ENCODE measurements at regions not wholly inside any gene's neighbourhood (a gene's known extent, or its start where the extent isn't known, plus 50 kb on each side); places are given as distances from the start of the nearest gene placed in this dataset.
"Not testable (repeated sequence)": the region's sequence is repeated elsewhere in the genome, so short reads cannot be mapped to it uniquely, and the experiment has no call there.

DNA sequence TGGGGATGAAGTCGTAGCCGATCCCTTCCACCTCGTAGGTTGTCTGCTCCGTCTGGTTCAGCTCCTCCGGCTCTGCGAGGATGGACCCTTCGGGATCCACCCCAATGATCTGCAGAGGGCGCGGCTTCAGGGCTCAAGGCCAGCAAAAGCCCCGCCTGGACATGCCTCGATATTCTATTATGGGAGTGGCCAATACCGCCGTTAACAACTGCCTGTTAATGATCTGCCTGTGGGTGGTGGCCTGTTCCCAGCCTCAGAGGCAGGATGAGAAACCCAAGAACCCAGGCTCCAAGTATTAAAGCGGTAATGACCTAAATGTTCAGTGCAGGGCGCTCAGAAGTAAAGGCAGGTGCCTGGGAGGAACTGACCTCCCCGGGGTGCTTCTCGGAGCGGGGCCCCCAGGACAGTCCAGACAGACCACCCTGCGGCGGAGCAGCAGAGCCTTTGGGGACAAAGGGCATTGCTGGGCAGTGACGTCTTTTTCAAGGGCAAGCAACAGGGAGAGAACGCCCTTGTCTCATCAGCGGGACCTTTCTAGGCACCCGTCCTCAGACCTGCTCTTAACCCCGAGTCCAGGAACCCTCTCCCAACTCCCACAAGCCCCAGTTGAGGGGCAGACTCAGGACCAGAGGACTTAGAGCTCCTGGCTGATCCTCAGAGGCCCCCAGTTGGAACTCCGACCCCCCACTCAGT is 4066.6 kb upstream of the TPTE start:
- POLR2A ChIA-PET (ENCODE audit: low non-redundant PET); intact Hi-C loops (cut with micrococcal nuclease; ENCODE audit: unreplicated experiment): not testable (repeated sequence)

DNA sequence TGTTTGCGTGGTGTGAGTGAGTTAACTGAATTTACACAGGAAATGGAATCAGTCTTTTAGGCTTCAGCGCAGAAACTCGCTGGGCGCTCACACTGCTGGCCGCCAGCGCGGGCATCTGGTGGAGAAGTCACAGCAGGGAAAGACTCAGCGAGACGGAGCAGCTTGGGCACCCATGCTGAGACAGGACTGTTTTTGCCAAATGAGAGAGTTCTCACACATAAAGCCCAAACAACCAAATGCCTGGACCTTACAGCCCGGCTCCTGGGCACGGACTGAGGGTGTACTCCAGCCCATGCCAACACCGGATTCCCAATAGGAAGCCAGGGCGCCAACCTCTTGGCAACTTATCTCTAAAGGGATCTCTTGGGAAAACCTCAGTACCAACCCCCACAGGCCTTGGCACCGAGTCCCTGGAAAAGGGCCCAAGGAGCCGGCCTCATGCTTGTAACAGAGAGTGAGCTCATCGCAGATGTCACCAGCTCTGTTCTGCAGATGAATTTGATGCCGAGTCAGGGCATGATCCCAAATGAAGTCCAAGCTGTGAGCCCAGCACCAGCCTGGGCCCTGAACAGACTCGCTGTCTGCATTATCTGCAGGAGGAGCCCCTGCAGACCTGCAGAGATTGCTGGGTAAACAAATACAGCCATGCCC is 4065.2 kb upstream of the TPTE start:
- H3K27ac ChIP-seq (ENCODE audit: low read depth, low read length, poor library complexity, severe bottlenecking); CTCF ChIA-PET; H3K36me3 ChIP-seq (ENCODE audit: insufficient read depth, low read length, poor library complexity, severe bottlenecking); DNase-seq (ENCODE audit: low spot score); POLR2A ChIA-PET (ENCODE audit: low non-redundant PET); intact Hi-C loops (cut with micrococcal nuclease; ENCODE audit: unreplicated experiment); H3K27me3 ChIP-seq (replicated peaks; ENCODE audit: insufficient read depth, low read depth, low read length, poor library complexity); H3K4me3 ChIP-seq (ENCODE audit: low read depth, low read length, poor library complexity, severe bottlenecking); H3K9me3 ChIP-seq (ENCODE audit: low read depth, low read length, poor library complexity, severe bottlenecking); H3K4me1 ChIP-seq (ENCODE audit: insufficient read depth, low read length, poor library complexity, severe bottlenecking); BruUV-seq (replicated peaks): not testable (repeated sequence)

More for the DNA sequence above, 4066.6 kb upstream of the TPTE start:
- CTCF ChIA-PET; H3K4me3 ChIP-seq (ENCODE audit: low read depth, low read length, poor library complexity, severe bottlenecking); H3K36me3 ChIP-seq (ENCODE audit: insufficient read depth, low read length, poor library complexity, severe bottlenecking); BruUV-seq (replicated peaks); DNase-seq (ENCODE audit: low spot score); H3K27ac ChIP-seq (ENCODE audit: low read depth, low read length, poor library complexity, severe bottlenecking); H3K9me3 ChIP-seq (ENCODE audit: low read depth, low read length, poor library complexity, severe bottlenecking); H3K4me1 ChIP-seq (ENCODE audit: insufficient read depth, low read length, poor library complexity, severe bottlenecking); H3K27me3 ChIP-seq (replicated peaks; ENCODE audit: insufficient read depth, low read depth, low read length, poor library complexity): not testable (repeated sequence)

DNA sequence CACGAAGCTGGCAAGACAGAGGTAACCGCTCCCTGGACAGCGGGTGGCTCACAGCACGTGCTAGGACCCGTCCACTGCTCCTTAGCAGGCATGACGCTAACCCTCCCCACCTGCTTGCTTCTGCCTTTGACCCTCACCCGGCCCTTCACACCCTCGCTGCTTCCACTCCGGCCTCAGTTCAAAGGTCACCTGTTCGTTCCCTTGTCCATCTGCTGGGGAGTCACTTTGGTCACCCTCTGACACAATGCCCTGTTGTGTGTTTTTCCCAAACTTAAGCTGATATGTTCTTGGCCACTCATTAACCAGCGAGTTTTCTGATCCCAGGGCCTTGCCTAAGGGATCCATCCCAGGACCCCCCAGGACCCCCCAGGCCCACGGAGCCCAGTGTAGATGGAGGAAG is 4061.6 kb upstream of the TPTE start:
- H3K4me1 ChIP-seq (ENCODE audit: insufficient read depth, low read length, poor library complexity, severe bottlenecking); POLR2A ChIA-PET (ENCODE audit: low non-redundant PET); BruUV-seq (replicated peaks); H3K36me3 ChIP-seq (ENCODE audit: insufficient read depth, low read length, poor library complexity, severe bottlenecking); H3K4me3 ChIP-seq (ENCODE audit: low read depth, low read length, poor library complexity, severe bottlenecking); H3K9me3 ChIP-seq (ENCODE audit: low read depth, low read length, poor library complexity, severe bottlenecking); H3K27ac ChIP-seq (ENCODE audit: low read depth, low read length, poor library complexity, severe bottlenecking); CTCF ChIA-PET; H3K27me3 ChIP-seq (replicated peaks; ENCODE audit: insufficient read depth, low read depth, low read length, poor library complexity); intact Hi-C loops (cut with micrococcal nuclease; ENCODE audit: unreplicated experiment); DNase-seq (ENCODE audit: low spot score): not testable (repeated sequence)

DNA sequence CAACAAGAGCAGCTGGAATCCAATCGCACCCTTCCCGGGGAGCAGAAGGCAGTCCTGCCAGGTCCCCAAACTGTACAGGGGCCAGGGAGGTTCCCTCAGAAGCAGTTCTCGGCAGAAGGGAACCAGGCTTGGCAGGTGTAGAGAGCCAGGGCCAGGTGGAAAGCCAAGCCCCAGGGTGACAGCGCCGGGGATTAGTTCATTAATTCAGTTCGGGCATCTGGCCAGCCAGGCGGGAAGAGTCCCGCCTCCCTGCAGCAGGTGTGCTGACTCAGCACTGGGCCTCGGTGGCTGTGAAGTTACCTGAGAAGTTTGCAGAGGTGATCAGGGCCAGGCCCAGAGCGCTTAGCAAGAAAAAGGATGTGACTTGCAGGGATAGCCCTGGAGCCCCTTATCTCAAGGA is 4060.0 kb upstream of the TPTE start:
- H3K4me1 ChIP-seq (ENCODE audit: insufficient read depth, low read length, poor library complexity, severe bottlenecking); CTCF ChIA-PET; POLR2A ChIA-PET (ENCODE audit: low non-redundant PET); H3K36me3 ChIP-seq (ENCODE audit: insufficient read depth, low read length, poor library complexity, severe bottlenecking); H3K4me3 ChIP-seq (ENCODE audit: low read depth, low read length, poor library complexity, severe bottlenecking); H3K9me3 ChIP-seq (ENCODE audit: low read depth, low read length, poor library complexity, severe bottlenecking); BruUV-seq (replicated peaks); H3K27ac ChIP-seq (ENCODE audit: low read depth, low read length, poor library complexity, severe bottlenecking); DNase-seq (ENCODE audit: low spot score); intact Hi-C loops (cut with micrococcal nuclease; ENCODE audit: unreplicated experiment); H3K27me3 ChIP-seq (replicated peaks; ENCODE audit: insufficient read depth, low read depth, low read length, poor library complexity): not testable (repeated sequence)

DNA sequence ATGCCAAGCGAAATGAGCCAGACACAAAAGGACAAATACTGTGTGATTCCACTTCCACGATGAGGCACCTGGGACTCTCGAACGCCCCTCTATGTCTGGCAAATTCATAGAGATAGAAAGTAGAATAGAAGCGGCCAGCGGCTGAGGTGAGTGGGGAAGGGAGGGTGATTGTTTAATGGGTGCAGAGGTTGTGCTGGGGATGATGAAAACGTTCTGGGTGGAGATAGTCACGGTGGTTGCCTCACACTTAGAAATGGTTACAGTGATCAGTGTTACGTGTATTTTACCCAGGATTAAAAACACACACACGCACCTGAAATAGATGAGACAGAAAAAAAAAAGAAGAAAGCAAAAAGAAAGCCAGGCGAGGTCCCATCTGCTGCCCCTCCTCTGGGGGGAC is 4057.0 kb upstream of the TPTE start:
- H3K9me3 ChIP-seq (ENCODE audit: low read depth, low read length, poor library complexity, severe bottlenecking); CTCF ChIA-PET; H3K4me3 ChIP-seq (ENCODE audit: low read depth, low read length, poor library complexity, severe bottlenecking); POLR2A ChIA-PET (ENCODE audit: low non-redundant PET); H3K36me3 ChIP-seq (ENCODE audit: insufficient read depth, low read length, poor library complexity, severe bottlenecking); H3K27ac ChIP-seq (ENCODE audit: low read depth, low read length, poor library complexity, severe bottlenecking); DNase-seq (ENCODE audit: low spot score); H3K4me1 ChIP-seq (ENCODE audit: insufficient read depth, low read length, poor library complexity, severe bottlenecking); intact Hi-C loops (cut with micrococcal nuclease; ENCODE audit: unreplicated experiment); H3K27me3 ChIP-seq (replicated peaks; ENCODE audit: insufficient read depth, low read depth, low read length, poor library complexity); BruUV-seq (replicated peaks): not testable (repeated sequence)

DNA sequence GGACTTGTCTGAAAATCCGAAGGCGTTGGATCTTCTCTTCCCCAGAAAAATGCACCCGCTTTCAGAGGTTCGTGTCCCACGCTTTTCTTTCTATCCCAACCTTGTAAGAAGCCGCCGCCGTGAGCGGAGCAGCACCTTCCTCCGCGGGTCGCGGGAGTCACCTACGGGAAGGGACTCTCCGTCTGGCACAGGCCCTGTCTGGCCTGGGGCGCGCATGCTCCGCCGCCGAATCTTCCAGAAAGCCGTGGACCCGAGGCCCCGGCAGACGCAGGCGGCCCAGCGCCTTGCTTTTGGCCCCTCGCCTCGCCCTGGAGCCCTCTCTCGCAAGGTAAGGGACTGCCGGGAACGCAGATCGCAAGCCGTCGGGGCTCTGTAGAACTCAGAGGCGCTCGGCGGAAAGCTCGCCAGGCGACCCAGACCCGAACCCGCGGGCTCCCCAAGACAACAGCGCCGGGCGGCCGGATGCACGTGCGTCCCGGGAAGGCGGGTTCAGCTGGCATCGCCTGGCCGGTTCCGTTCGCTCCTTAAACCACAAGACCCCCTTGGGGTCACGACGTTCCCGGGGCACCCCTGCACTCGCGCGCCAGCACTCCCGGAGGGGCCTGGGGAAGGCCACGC is 4055.2 kb upstream of the TPTE start:
- H3K4me1 ChIP-seq (ENCODE audit: insufficient read depth, low read length, poor library complexity, severe bottlenecking); BruUV-seq (replicated peaks); H3K36me3 ChIP-seq (ENCODE audit: insufficient read depth, low read length, poor library complexity, severe bottlenecking); H3K27ac ChIP-seq (ENCODE audit: low read depth, low read length, poor library complexity, severe bottlenecking); H3K4me3 ChIP-seq (ENCODE audit: low read depth, low read length, poor library complexity, severe bottlenecking); H3K27me3 ChIP-seq (replicated peaks; ENCODE audit: insufficient read depth, low read depth, low read length, poor library complexity); H3K9me3 ChIP-seq (ENCODE audit: low read depth, low read length, poor library complexity, severe bottlenecking); POLR2A ChIA-PET (ENCODE audit: low non-redundant PET); intact Hi-C loops (cut with micrococcal nuclease; ENCODE audit: unreplicated experiment); DNase-seq (ENCODE audit: low spot score); CTCF ChIA-PET: not testable (repeated sequence)

DNA sequence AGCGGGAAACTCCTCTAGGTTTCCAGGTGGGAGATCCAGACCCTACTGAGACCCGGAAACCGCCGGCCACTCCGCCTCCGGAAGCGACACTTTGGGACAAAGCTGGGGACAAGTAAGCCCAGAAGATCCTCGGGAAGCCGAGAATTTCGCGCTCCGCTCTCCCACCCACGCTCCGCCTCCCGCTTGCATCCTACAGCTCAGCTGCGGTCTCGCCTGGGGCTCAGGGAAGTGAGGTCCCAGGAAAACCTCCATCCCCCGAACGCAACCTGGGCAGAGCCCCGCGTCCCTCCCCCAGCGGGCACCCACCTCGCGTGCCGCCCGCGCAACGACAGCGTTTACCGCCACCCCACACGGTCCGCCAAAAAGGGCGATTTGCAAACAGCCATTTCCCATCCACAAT is 4054.7 kb upstream of the TPTE start:
- H3K4me1 ChIP-seq (ENCODE audit: insufficient read depth, low read length, poor library complexity, severe bottlenecking); H3K27ac ChIP-seq (ENCODE audit: low read depth, low read length, poor library complexity, severe bottlenecking); intact Hi-C loops (cut with micrococcal nuclease; ENCODE audit: unreplicated experiment); BruUV-seq (replicated peaks); POLR2A ChIA-PET (ENCODE audit: low non-redundant PET); H3K9me3 ChIP-seq (ENCODE audit: low read depth, low read length, poor library complexity, severe bottlenecking); CTCF ChIA-PET; DNase-seq (ENCODE audit: low spot score); H3K4me3 ChIP-seq (ENCODE audit: low read depth, low read length, poor library complexity, severe bottlenecking); H3K36me3 ChIP-seq (ENCODE audit: insufficient read depth, low read length, poor library complexity, severe bottlenecking); H3K27me3 ChIP-seq (replicated peaks; ENCODE audit: insufficient read depth, low read depth, low read length, poor library complexity): not testable (repeated sequence)
